HEK293 (cell line): ENCODE measurements at regions not wholly inside any gene's neighbourhood (a gene's known extent, or its start where the extent isn't known, plus 50 kb on each side); places are given as distances from the start of the nearest gene placed in this dataset.

Experiments used
- CTCF ChIA-PET: fragments of 350-600 bp; formaldehyde crosslinking; extraction: SDS; loops from one replicate; lab custom pipeline; 2021; ENCODE audit warnings: antibody characterized with exemption; lab: Yijun Ruan, JAX
- POLR2A ChIA-PET: fragments of 300-600 bp; formaldehyde crosslinking; extraction: SDS; loops from one replicate; lab custom pipeline; 2020; ENCODE audit warnings: antibody characterized with exemption, inconsistent platforms; lab: Yijun Ruan, JAX
- H3K27ac ChIP-seq: fragments of 200-500 bp; sonication (Bioruptor generic); 2 replicates; pipeline ENCODE4 v1.5.1; 2014; ENCODE audit warnings: low read depth, low read length, control low read depth, inconsistent platforms; ENCODE audit errors: extremely low read depth
- H3K36me3 ChIP-seq, 2 experiments: fragments of 200-500 bp in 1 of 2; sonication (Bioruptor generic) in 1 of 2; 1 replicate in 1 of 2; 2 replicates in 1 of 2; pipeline ENCODE4 v1.5.1; 2014 to 2017; ENCODE audit warnings: inconsistent platforms in 2 of 2, low read length in 2 of 2; ENCODE audit not compliant: control insufficient read depth in 2 of 2, insufficient read depth in 1 of 2
- H3K4me1 ChIP-seq: fragments of 200-500 bp; sonication (Bioruptor generic); 2 replicates; pipeline ENCODE4 v1.5.1; 2014; ENCODE audit warnings: mild to moderate bottlenecking, low read length, inconsistent platforms; ENCODE audit not compliant: control insufficient read depth, insufficient read depth
- H3K4me3 ChIP-seq: 2 replicates; pipeline ENCODE4 v1.5.1; 2011; ENCODE audit warnings: low read depth, mild to moderate bottlenecking, control low read depth, low read length, moderate library complexity
- H3K9me3 ChIP-seq: fragments of 200-500 bp; sonication (Bioruptor generic); 2 replicates; pipeline ENCODE4 v1.5.1; 2014; ENCODE audit warnings: low read depth, low read length, inconsistent platforms; ENCODE audit not compliant: control insufficient read depth, insufficient read depth
- HOXC10 ChIP-seq: sonication (generic); formaldehyde crosslinking; IDR thresholded peaks from 2 replicates; pipeline ENCODE4 v1.8.1; 2023; ENCODE audit warnings: mild to moderate bottlenecking, missing genetic modification reagents
- MEIS1 ChIP-seq: sonication (generic); formaldehyde crosslinking; IDR thresholded peaks from 2 replicates; pipeline ENCODE4 v1.8.1; 2022; ENCODE audit warnings: missing genetic modification reagents, mild to moderate bottlenecking, borderline replicate concordance
- MZF1 ChIP-seq: fragments of 450-650 bp; formaldehyde crosslinking; IDR thresholded peaks from 2 replicates; pipeline ENCODE4 v1.5.1; 2017; ENCODE audit warnings: missing biosample characterization, missing genetic modification characterization, borderline replicate concordance
- PRDM4 ChIP-seq: fragments of 450-650 bp; formaldehyde crosslinking; IDR thresholded peaks from 2 replicates; pipeline ENCODE4 v1.5.1; 2017; ENCODE audit warnings: missing biosample characterization, missing genetic modification characterization
- ZBTB44 ChIP-seq: fragments of 450-650 bp; IDR thresholded peaks from 2 replicates; pipeline ENCODE4 v1.5.1; 2018; ENCODE audit warnings: missing biosample characterization, mild to moderate bottlenecking, missing genetic modification characterization
- ZFP37 ChIP-seq: fragments of 450-650 bp; formaldehyde crosslinking; IDR thresholded peaks from 2 replicates; pipeline ENCODE4 v1.5.1; 2016; ENCODE audit warnings: missing biosample characterization, missing genetic modification characterization
- ZNF138 ChIP-seq: fragments of 450-650 bp; formaldehyde crosslinking; IDR thresholded peaks from 2 replicates; pipeline ENCODE4 v1.5.1; 2016; ENCODE audit warnings: missing biosample characterization, missing genetic modification characterization, borderline replicate concordance
- ZNF19 ChIP-seq: fragments of 450-650 bp; formaldehyde crosslinking; IDR thresholded peaks from 2 replicates; pipeline ENCODE4; 2016; ENCODE audit warnings: missing biosample characterization, missing genetic modification characterization, low read depth
- ZNF202 ChIP-seq: fragments of 450-650 bp; formaldehyde crosslinking; IDR thresholded peaks from 2 replicates; pipeline ENCODE4 v1.5.1; 2016; ENCODE audit warnings: missing biosample characterization, missing genetic modification characterization, borderline replicate concordance
- ZNF248 ChIP-seq: fragments of 450-650 bp; formaldehyde crosslinking; IDR thresholded peaks from 2 replicates; pipeline ENCODE4 v1.5.1; 2017; ENCODE audit warnings: missing biosample characterization, missing genetic modification characterization
- ZNF266 ChIP-seq: fragments of 450-650 bp; formaldehyde crosslinking; IDR thresholded peaks from 2 replicates; pipeline ENCODE4 v1.5.1; 2016; ENCODE audit warnings: missing biosample characterization, missing genetic modification characterization, low read depth
- ZNF280C ChIP-seq: fragments of 450-650 bp; formaldehyde crosslinking; IDR thresholded peaks from 2 replicates; pipeline ENCODE4 v1.5.1; 2016; ENCODE audit warnings: missing biosample characterization, missing genetic modification characterization
- ZNF335 ChIP-seq: fragments of 450-650 bp; formaldehyde crosslinking; conservative IDR thresholded peaks from 2 replicates; pipeline ENCODE4 v1.5.1; 2016; ENCODE audit warnings: missing biosample characterization, missing genetic modification characterization
- ZNF48 ChIP-seq: fragments of 450-650 bp; formaldehyde crosslinking; IDR thresholded peaks from 2 replicates; pipeline ENCODE4 v1.5.1; 2016; ENCODE audit warnings: missing biosample characterization, missing genetic modification characterization
- ZNF501 ChIP-seq: fragments of 450-650 bp; formaldehyde crosslinking; IDR thresholded peaks from 2 replicates; pipeline ENCODE4 v1.5.1; 2016; ENCODE audit warnings: missing biosample characterization, missing genetic modification characterization
- ZNF530 ChIP-seq: fragments of 450-650 bp; formaldehyde crosslinking; IDR thresholded peaks from 2 replicates; pipeline ENCODE4 v1.5.1; 2016; ENCODE audit warnings: low read depth, missing biosample characterization, missing genetic modification characterization
- ZNF544 ChIP-seq: fragments of 450-650 bp; formaldehyde crosslinking; IDR thresholded peaks from 2 replicates; pipeline ENCODE4 v1.5.0; 2017; ENCODE audit warnings: missing biosample characterization, missing genetic modification characterization
- ZNF658 ChIP-seq: fragments of 450-650 bp; formaldehyde crosslinking; IDR thresholded peaks from 2 replicates; pipeline ENCODE4; 2016; ENCODE audit warnings: missing biosample characterization, missing genetic modification characterization
- ZNF768 ChIP-seq: fragments of 450-650 bp; formaldehyde crosslinking; IDR thresholded peaks from 2 replicates; pipeline ENCODE4 v1.5.1; 2018; ENCODE audit warnings: missing biosample characterization, mild to moderate bottlenecking, missing genetic modification characterization
- ZNF830 ChIP-seq: fragments of 450-650 bp; IDR thresholded peaks from 2 replicates; pipeline ENCODE4 v1.5.0; 2018; ENCODE audit warnings: missing biosample characterization, missing genetic modification characterization, low read depth, mild to moderate bottlenecking, moderate library complexity
- ZSCAN16 ChIP-seq: fragments of 450-650 bp; formaldehyde crosslinking; IDR thresholded peaks from 2 replicates; pipeline ENCODE4 v1.5.1; 2016; ENCODE audit warnings: missing biosample characterization, missing genetic modification characterization
- ZSCAN23 ChIP-seq: fragments of 450-650 bp; formaldehyde crosslinking; IDR thresholded peaks from 2 replicates; pipeline ENCODE4 v1.5.1; 2016; ENCODE audit warnings: missing biosample characterization, missing genetic modification characterization
- TF ChIP-seq, protein P1 (sequence below): fragments of 450-650 bp; formaldehyde crosslinking; IDR thresholded peaks from 2 replicates; pipeline ENCODE4 v1.5.1; 2016; ENCODE audit warnings: missing biosample characterization, missing genetic modification characterization
- TF ChIP-seq, protein P2 (sequence below): fragments of 450-650 bp; formaldehyde crosslinking; IDR thresholded peaks from 2 replicates; pipeline ENCODE4 v1.5.1; 2017; ENCODE audit warnings: missing biosample characterization, missing genetic modification characterization

GRCh38 chr2:181332044-181332605 lies 125.1 kb upstream of the ITGA4 start:
- POLR2A ChIA-PET = no interaction called here
- Histone ChIP-seq H3K36me3 (no peaks in the 10 kb centered on the region), H3K4me1 (no peaks in the 10 kb centered on the region), H3K9me3 (no peaks in the 10 kb centered on the region), H3K4me3 (no peak overlapping the region), H3K27ac (no peak overlapping the region)
- TF ChIP-seq MZF1 (no peak), ZFP37 (tag by site-specific recombination) (no peak), ZNF266 (tag by site-specific recombination) (no peak), ZNF280C (tag by site-specific recombination) (no peak), ZNF530 (tag by site-specific recombination) (no peak), ZNF202 (no peak), ZBTB44 (tag by site-specific recombination) (no peak), ZNF48 (tag by site-specific recombination) (no peak), ZNF248 (tag by site-specific recombination) (no peak), ZNF19 (tag by site-specific recombination) (no peak), ZSCAN23 (tag by site-specific recombination) (no peak), MEIS1 (no peak), ZNF830 (tag by site-specific recombination) (no peak), ZSCAN16 (tag by site-specific recombination) (no peak)
- TF ChIP-seq, protein P1, sequence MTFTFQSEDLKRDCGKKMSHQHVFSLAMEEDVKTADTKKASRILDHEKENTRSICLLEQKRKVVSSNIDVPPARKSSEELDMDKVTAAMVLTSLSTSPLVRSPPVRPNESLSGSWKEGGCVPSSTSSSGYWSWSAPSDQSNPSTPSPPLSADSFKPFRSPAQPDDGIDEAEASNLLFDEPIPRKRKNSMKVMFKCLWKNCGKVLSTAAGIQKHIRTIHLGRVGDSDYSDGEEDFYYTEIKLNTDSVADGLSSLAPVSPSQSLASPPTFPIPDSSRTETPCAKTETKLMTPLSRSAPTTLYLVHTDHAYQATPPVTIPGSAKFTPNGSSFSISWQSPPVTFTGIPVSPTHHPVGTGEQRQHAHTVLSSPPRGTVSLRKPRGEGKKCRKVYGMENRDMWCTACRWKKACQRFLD (tag by site-specific recombination) = no peak
- CTCF ChIA-PET = interaction anchor here (0.5 kb wide), 1 partner anchor 11 kb away, joined by 5 read pairs; no protein-coding TSS in a partner anchor

GRCh38 chr2:181334158-181334826 lies 122.9 kb upstream of the ITGA4 start:
- Histone ChIP-seq H3K36me3 (no peaks in the 10 kb centered on the region), H3K4me3 (no peak overlapping the region), H3K9me3 (no peaks in the 10 kb centered on the region), H3K4me1 (no peaks in the 10 kb centered on the region), H3K27ac (no peak overlapping the region)
- TF ChIP-seq ZNF501 (tag by site-specific recombination) (no peak), ZNF768 (tag by site-specific recombination) (no peak)
- ChIA-PET CTCF (no interaction called here), POLR2A (no interaction called here)

GRCh38 chr2:181340891-181341290 lies 116.3 kb upstream of the ITGA4 start:
- POLR2A ChIA-PET = no interaction called here
- H3K27ac ChIP-seq = no peak overlapping the region
- no peak overlapping the region for H3K4me3 ChIP-seq
- no peaks in the 10 kb centered on the region for H3K4me1 ChIP-seq
- H3K9me3 ChIP-seq = no peaks in the 10 kb centered on the region
- CTCF ChIA-PET = no interaction called here
- no peaks in the 10 kb centered on the region for H3K36me3 ChIP-seq
- no peak for TF ChIP-seq ZNF544 (tag by site-specific recombination)
- no peak for TF ChIP-seq ZNF335 (tag by site-specific recombination)
- TF ChIP-seq, protein P2, sequence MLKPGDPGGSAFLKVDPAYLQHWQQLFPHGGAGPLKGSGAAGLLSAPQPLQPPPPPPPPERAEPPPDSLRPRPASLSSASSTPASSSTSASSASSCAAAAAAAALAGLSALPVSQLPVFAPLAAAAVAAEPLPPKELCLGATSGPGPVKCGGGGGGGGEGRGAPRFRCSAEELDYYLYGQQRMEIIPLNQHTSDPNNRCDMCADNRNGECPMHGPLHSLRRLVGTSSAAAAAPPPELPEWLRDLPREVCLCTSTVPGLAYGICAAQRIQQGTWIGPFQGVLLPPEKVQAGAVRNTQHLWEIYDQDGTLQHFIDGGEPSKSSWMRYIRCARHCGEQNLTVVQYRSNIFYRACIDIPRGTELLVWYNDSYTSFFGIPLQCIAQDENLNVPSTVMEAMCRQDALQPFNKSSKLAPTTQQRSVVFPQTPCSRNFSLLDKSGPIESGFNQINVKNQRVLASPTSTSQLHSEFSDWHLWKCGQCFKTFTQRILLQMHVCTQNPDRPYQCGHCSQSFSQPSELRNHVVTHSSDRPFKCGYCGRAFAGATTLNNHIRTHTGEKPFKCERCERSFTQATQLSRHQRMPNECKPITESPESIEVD (tag by site-specific recombination) = no peak
- no peak for TF ChIP-seq PRDM4
- no peak for TF ChIP-seq ZNF138
- TF ChIP-seq HOXC10 (CRISPR knock-in tag) = no peak
- no peak for TF ChIP-seq ZNF658 (tag by site-specific recombination)
